Thoracic aorta (tissue), 2 donors: ENCODE measurements at regions not wholly inside any gene's neighbourhood (a gene's known extent, or its start where the extent isn't known, plus 50 kb on each side); places are given as distances from the start of the nearest gene placed in this dataset.

ENCODE experiments used
- ATAC-seq: fragments of 150-250 bp; one replicate; pipeline ENCODE4 v1.8.0; 2017; ENCODE audit warnings: low read depth; ENCODE audit not compliant: insufficient number of reproducible peaks, low FRiP score
- DNase-seq: peaks from one replicate; pipeline ENCODE4 v3.0.0-alpha.2; 2020; ENCODE audit warnings: low spot score
- H3K27ac ChIP-seq, 2 donors: fragments of 200-600 bp; sonication (generic); 1 replicate in 1 of 2; 2 replicates in 1 of 2; pipeline ENCODE4 v1.5.1; 2016; ENCODE audit warnings: mild to moderate bottlenecking in 2 of 2, moderate library complexity in 2 of 2
- H3K27me3 ChIP-seq: fragments of 200-600 bp; sonication (generic); replicated peaks from 2 replicates; pipeline ENCODE4 v1.6.0; 2016; ENCODE audit warnings: mild to moderate bottlenecking; ENCODE audit not compliant: insufficient read depth
- H3K36me3 ChIP-seq: fragments of 200-600 bp; sonication (generic); one replicate; pipeline ENCODE4 v1.5.1; 2016
- H3K4me1 ChIP-seq, 2 donors: fragments of 200-600 bp; sonication (generic); 1 replicate in 1 of 2; 2 replicates in 1 of 2; pipeline versions ENCODE4 v1.5.1 to v1.6.0; 2016; ENCODE audit warnings: low read depth in 2 of 2, mild to moderate bottlenecking in 1 of 2; ENCODE audit not compliant: control insufficient read depth in 1 of 2
- H3K4me3 ChIP-seq: fragments of 200-600 bp; sonication (generic); 2 replicates; pipeline ENCODE4 v1.5.1; 2016; ENCODE audit warnings: mild to moderate bottlenecking
- H3K9me3 ChIP-seq: fragments of 200-600 bp; sonication (generic); 2 replicates; pipeline ENCODE4 v1.5.1; 2016
- TF ChIP-seq, protein P1 (sequence below): fragments of 200-600 bp; sonication (generic); IDR thresholded peaks from one replicate; pipeline ENCODE4 v1.5.1; 2019; ENCODE audit warnings: antibody characterized with exemption

- Histone ChIP-seq H3K4me3 (no peak overlapping the region), H3K4me1 (no peaks in the 10 kb centered on the region), H3K36me3 (no peaks in the 10 kb centered on the region), H3K27ac (no peak overlapping the region), H3K27me3 (no peaks in the 10 kb centered on the region), H3K9me3 (no peaks in the 10 kb centered on the region)
- ATAC-seq: peak; percentile 38
- DNase-seq: no peak
- TF ChIP-seq, protein P1, sequence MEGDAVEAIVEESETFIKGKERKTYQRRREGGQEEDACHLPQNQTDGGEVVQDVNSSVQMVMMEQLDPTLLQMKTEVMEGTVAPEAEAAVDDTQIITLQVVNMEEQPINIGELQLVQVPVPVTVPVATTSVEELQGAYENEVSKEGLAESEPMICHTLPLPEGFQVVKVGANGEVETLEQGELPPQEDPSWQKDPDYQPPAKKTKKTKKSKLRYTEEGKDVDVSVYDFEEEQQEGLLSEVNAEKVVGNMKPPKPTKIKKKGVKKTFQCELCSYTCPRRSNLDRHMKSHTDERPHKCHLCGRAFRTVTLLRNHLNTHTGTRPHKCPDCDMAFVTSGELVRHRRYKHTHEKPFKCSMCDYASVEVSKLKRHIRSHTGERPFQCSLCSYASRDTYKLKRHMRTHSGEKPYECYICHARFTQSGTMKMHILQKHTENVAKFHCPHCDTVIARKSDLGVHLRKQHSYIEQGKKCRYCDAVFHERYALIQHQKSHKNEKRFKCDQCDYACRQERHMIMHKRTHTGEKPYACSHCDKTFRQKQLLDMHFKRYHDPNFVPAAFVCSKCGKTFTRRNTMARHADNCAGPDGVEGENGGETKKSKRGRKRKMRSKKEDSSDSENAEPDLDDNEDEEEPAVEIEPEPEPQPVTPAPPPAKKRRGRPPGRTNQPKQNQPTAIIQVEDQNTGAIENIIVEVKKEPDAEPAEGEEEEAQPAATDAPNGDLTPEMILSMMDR: no peak
Measured at GRCh38 chr11:70775386-70776075, 377.2 kb downstream of the CTTN start.

DNA sequence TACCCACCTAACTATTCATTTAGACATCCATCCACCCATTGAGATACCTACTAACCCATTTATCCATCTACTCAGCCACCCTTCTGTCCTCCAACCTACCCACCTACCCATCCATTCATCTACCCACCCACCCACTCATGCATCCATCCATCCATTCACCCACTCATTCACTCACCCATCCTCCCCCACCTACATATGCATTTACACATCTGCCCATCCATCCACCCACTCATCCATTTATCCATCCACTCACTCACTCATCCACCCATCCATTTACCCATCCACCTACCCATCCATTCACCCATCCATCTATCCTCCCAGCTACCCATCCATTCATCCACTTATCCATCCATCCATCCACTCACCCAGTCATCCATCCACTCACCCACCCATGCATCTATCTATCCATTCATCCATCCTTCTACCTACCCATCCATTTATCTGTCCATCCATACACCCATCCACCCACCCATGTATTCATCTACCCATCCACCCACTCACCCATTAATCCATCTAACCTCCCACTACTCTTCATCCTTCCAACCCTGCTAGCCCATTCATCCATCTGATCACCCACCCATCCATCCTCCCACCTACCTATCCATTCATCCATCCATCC is 378.7 kb downstream of the CTTN start:
- DNase-seq: no peak
- no peaks in the 10 kb centered on the region for H3K4me1 ChIP-seq
- H3K9me3 ChIP-seq: no peaks in the 10 kb centered on the region
- ATAC-seq: no peak
- TF ChIP-seq, protein P1: no peak
- no peaks in the 10 kb centered on the region for H3K27me3 ChIP-seq
- H3K36me3 ChIP-seq: no peaks in the 10 kb centered on the region
- H3K27ac ChIP-seq: no peak overlapping the region
- H3K4me3 ChIP-seq: no peak overlapping the region

DNA sequence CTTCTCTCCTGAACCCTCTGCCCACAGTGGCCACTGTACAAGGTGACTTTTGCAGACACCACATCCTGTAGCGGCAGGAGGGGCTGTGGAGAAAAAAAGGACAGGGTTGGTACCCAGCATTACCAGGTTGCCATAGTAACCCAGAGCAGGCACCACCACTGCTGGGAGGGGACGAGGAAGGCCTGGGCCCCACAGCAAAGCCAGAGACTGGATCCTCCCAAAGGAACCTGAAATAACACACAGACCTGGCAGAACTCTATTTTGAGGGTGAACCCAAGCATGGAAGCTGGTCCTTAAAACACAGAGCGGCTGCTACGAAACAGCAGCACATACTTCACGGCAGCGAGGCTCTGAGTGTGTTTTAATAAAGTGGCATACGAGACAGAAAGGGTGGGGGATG is 380.6 kb downstream of the CTTN start:
- Histone ChIP-seq H3K9me3 (no peaks in the 10 kb centered on the region), H3K27me3 (no peaks in the 10 kb centered on the region), H3K27ac (no peak overlapping the region), H3K4me1 (no peaks in the 10 kb centered on the region), H3K36me3 (no peaks in the 10 kb centered on the region), H3K4me3 (no peak overlapping the region)
- ATAC-seq: no peak
- no peak for DNase-seq
- TF ChIP-seq, protein P1: no peak

GRCh38 chr11:70779433-70780245 is 381.3 kb downstream of the CTTN start:
- Histone ChIP-seq H3K4me1 (no peaks in the 10 kb centered on the region), H3K9me3 (no peaks in the 10 kb centered on the region), H3K4me3 (no peak overlapping the region), H3K36me3 (no peaks in the 10 kb centered on the region), H3K27me3 (no peaks in the 10 kb centered on the region), H3K27ac (no peak overlapping the region)
- TF ChIP-seq, protein P1: no peak
- no peak for ATAC-seq
- DNase-seq: no peak

DNA sequence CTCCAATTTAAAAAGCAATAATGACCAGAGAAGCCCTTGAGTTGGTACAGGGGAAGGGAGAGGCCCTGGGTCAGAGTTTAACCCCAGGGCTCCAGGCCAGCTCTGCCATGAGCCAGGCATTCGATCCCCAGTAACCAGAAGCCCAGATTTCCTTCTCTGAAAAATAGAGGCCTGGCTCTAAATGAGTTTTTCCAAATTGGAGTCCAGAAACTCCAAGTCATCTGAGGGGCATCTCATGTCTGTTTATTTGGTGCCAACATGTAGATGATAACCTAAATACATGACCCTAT is 381.9 kb downstream of the CTTN start:
- Histone ChIP-seq H3K36me3 (no peaks in the 10 kb centered on the region), H3K27me3 (no peaks in the 10 kb centered on the region), H3K27ac (no peak overlapping the region), H3K9me3 (no peaks in the 10 kb centered on the region), H3K4me1 (no peaks in the 10 kb centered on the region), H3K4me3 (no peak overlapping the region)
- DNase-seq (no peak), ATAC-seq (no peak)
- TF ChIP-seq, protein P1: no peak
